Neural cell (in vitro differentiated cells): ENCODE measurements at regions not wholly inside any gene's neighbourhood (a gene's known extent, or its start where the extent isn't known, plus 50 kb on each side); places are given as distances from the start of the nearest gene placed in this dataset.

Experiments
- H2AFZ ChIP-seq: fragments of 200-600, 300-800 bp; sonication (generic), shearing (Covaris generic); 2 replicates; pipeline ENCODE4 v1.6.0; 2014; ENCODE audit warnings: low read depth, mild to moderate bottlenecking, antibody characterized with exemption, low read length, moderate library complexity
- H3F3A ChIP-seq: fragments of 200-600 bp; shearing (Covaris generic); 2 replicates; pipeline ENCODE4 v1.6.1; 2016; ENCODE audit warnings: mild to moderate bottlenecking, moderate library complexity, mixed read lengths, antibody characterized with exemption, low read length; ENCODE audit not compliant: insufficient read depth, poor library complexity, severe bottlenecking
- H3K27ac ChIP-seq: fragments of 200-600, 300-800 bp; sonication (generic), shearing (Covaris generic); 2 replicates; pipeline ENCODE4 v1.5.1; 2014; ENCODE audit warnings: mild to moderate bottlenecking, low read length, moderate library complexity
- H3K27me3 ChIP-seq: fragments of 300-800, 200-600 bp; sonication (generic), shearing (Covaris generic); 2 replicates; pipeline ENCODE4 v1.6.0; 2014; ENCODE audit warnings: mild to moderate bottlenecking, low read depth, low read length, moderate library complexity; ENCODE audit not compliant: insufficient read depth
- H3K36me3 ChIP-seq: fragments of 300-800, 200-600 bp; sonication (generic), shearing (Covaris generic); 2 replicates; pipeline ENCODE4 v1.5.1; 2014; ENCODE audit warnings: mild to moderate bottlenecking, antibody characterized with exemption, low read length, moderate library complexity; ENCODE audit not compliant: insufficient read depth
- H3K4me2 ChIP-seq: fragments of 300-800, 200-600 bp; sonication (generic), shearing (Covaris generic); 2 replicates; pipeline ENCODE4 v1.6.0; 2014; ENCODE audit warnings: mild to moderate bottlenecking, low read length
- H3K4me3 ChIP-seq: fragments of 300-800, 200-600 bp; sonication (generic), shearing (Covaris generic); 2 replicates; pipeline ENCODE4 v1.5.1; 2014; ENCODE audit warnings: mild to moderate bottlenecking, low read length, moderate library complexity
- H3K79me2 ChIP-seq: fragments of 200-600 bp; shearing (Covaris generic); replicated peaks from 2 replicates; pipeline ENCODE4 v1.6.0; 2014; ENCODE audit warnings: mild to moderate bottlenecking, low read length, moderate library complexity; ENCODE audit not compliant: insufficient read depth
- H3K9ac ChIP-seq: fragments of 300-800, 200-600 bp; sonication (generic), shearing (Covaris generic); 2 replicates; pipeline ENCODE4 v1.6.1; 2016; ENCODE audit warnings: mild to moderate bottlenecking, low read length, mixed read lengths
- H3K9me2 ChIP-seq: fragments of 200-600 bp; shearing (Covaris generic); 2 replicates; pipeline ENCODE4 v1.6.1; 2016; ENCODE audit warnings: mild to moderate bottlenecking, low read length, mixed read lengths; ENCODE audit not compliant: insufficient read depth
- H3K9me3 ChIP-seq: fragments of 200-600, 300-800 bp; sonication (generic), shearing (Covaris generic); 2 replicates; pipeline ENCODE4 v1.6.1; 2016; ENCODE audit warnings: mild to moderate bottlenecking, mixed run types, low read length, moderate library complexity, mixed read lengths
- H4K20me1 ChIP-seq: fragments of 200-600 bp; shearing (Covaris generic); 2 replicates; pipeline ENCODE4 v1.6.1; 2016; ENCODE audit warnings: mild to moderate bottlenecking, mixed run types; ENCODE audit not compliant: insufficient read depth
- EP300 ChIP-seq: fragments of 450-650 bp; conservative IDR thresholded peaks from 2 replicates; pipeline ENCODE4 v1.6.1; 2014; ENCODE audit warnings: antibody characterized with exemption, mild to moderate bottlenecking, moderate library complexity; ENCODE audit not compliant: poor library complexity, severe bottlenecking
- EZH2 ChIP-seq: fragments of 200-600, 300-800 bp; shearing (Covaris generic), sonication (generic); IDR thresholded peaks from 2 replicates; pipeline ENCODE4 v1.6.1; 2014; ENCODE audit warnings: antibody characterized with exemption, low read length, borderline replicate concordance, mild to moderate bottlenecking; ENCODE audit not compliant: insufficient read depth, poor library complexity, severe bottlenecking
- MXI1 ChIP-seq: fragments of 450-650 bp; conservative IDR thresholded peaks from 2 replicates; pipeline ENCODE4 v1.6.1; 2014; ENCODE audit warnings: antibody characterized with exemption, mild to moderate bottlenecking; ENCODE audit not compliant: poor library complexity, severe bottlenecking
- POLR2AphosphoS5 ChIP-seq: IDR thresholded peaks from 2 replicates; pipeline ENCODE4 v1.6.1; 2012
- RAD21 ChIP-seq: fragments of 450-650 bp; conservative IDR thresholded peaks from 2 replicates; pipeline ENCODE4 v1.6.1; 2014; ENCODE audit warnings: antibody characterized with exemption, mild to moderate bottlenecking, moderate library complexity
- SMC3 ChIP-seq: fragments of 450-650 bp; conservative IDR thresholded peaks from 2 replicates; pipeline ENCODE4 v1.6.1; 2014; ENCODE audit warnings: antibody characterized with exemption, mild to moderate bottlenecking, moderate library complexity; ENCODE audit not compliant: poor library complexity
- TAF1 ChIP-seq: IDR thresholded peaks from 2 replicates; pipeline ENCODE4 v1.6.1; 2012; ENCODE audit warnings: low read depth
- TF ChIP-seq, protein P1 (sequence below): fragments of 450-650 bp; IDR thresholded peaks from 2 replicates; pipeline ENCODE4 v1.5.1; 2014; ENCODE audit warnings: antibody characterized with exemption, mild to moderate bottlenecking, moderate library complexity; ENCODE audit not compliant: poor library complexity, severe bottlenecking
- TF ChIP-seq, protein P2 (sequence below): IDR thresholded peaks from 2 replicates; pipeline ENCODE4 v1.6.1; 2012; ENCODE audit warnings: borderline replicate concordance

DNA sequence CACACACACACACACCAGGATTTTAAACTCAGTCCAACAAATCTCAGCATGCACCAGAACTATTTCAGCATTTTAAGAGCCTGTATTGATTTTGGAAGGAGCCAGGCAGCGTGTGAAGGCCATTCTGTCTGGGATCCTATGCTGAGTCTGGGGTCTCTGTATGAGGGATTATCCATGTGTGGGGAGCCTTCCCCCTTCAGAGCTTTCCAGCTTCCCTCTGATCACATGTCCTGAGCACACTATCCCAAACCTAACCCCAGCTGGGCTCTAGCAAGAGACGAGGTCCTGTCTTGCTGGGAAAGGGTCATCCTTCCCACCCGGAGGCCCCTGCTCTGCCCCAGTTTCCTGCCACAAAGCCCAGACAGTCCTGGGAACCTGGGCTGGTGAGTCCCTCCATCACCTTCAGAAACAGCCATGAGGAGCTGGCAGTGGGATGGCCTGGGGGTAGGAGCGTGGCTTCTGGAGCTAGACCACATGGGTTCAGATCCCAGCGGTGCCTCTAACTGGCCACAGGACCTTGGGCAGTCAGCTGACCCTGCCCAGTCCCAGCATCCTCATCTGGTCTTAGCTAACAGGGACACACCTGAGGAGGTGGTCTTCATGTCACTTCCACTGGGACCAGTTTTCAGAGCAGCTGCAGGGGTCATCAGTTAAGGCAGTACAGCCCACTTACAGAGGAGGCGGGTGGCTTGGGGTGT, 79.6 kb upstream of the RET start:
- Histone ChIP-seq H3K9me3 (no peaks in the 10 kb centered on the region), H3K27me3 (no peaks in the 10 kb centered on the region), H4K20me1 (no peaks in the 10 kb centered on the region), H3K9me2 (no peaks in the 10 kb centered on the region), H3K4me2 (no peak overlapping the region), H3K9ac (no peak overlapping the region), H3K4me3 (no peak overlapping the region), H3K36me3 (no peaks in the 10 kb centered on the region), H3K79me2 (no peaks in the 10 kb centered on the region), H2AFZ (no peak overlapping the region), H3F3A (no peaks in the 10 kb centered on the region), H3K27ac (no peak overlapping the region)
- TF ChIP-seq, protein P1, sequence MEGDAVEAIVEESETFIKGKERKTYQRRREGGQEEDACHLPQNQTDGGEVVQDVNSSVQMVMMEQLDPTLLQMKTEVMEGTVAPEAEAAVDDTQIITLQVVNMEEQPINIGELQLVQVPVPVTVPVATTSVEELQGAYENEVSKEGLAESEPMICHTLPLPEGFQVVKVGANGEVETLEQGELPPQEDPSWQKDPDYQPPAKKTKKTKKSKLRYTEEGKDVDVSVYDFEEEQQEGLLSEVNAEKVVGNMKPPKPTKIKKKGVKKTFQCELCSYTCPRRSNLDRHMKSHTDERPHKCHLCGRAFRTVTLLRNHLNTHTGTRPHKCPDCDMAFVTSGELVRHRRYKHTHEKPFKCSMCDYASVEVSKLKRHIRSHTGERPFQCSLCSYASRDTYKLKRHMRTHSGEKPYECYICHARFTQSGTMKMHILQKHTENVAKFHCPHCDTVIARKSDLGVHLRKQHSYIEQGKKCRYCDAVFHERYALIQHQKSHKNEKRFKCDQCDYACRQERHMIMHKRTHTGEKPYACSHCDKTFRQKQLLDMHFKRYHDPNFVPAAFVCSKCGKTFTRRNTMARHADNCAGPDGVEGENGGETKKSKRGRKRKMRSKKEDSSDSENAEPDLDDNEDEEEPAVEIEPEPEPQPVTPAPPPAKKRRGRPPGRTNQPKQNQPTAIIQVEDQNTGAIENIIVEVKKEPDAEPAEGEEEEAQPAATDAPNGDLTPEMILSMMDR, result no peak
- TF ChIP-seq POLR2AphosphoS5, result no peak
- TF ChIP-seq, protein P2, sequence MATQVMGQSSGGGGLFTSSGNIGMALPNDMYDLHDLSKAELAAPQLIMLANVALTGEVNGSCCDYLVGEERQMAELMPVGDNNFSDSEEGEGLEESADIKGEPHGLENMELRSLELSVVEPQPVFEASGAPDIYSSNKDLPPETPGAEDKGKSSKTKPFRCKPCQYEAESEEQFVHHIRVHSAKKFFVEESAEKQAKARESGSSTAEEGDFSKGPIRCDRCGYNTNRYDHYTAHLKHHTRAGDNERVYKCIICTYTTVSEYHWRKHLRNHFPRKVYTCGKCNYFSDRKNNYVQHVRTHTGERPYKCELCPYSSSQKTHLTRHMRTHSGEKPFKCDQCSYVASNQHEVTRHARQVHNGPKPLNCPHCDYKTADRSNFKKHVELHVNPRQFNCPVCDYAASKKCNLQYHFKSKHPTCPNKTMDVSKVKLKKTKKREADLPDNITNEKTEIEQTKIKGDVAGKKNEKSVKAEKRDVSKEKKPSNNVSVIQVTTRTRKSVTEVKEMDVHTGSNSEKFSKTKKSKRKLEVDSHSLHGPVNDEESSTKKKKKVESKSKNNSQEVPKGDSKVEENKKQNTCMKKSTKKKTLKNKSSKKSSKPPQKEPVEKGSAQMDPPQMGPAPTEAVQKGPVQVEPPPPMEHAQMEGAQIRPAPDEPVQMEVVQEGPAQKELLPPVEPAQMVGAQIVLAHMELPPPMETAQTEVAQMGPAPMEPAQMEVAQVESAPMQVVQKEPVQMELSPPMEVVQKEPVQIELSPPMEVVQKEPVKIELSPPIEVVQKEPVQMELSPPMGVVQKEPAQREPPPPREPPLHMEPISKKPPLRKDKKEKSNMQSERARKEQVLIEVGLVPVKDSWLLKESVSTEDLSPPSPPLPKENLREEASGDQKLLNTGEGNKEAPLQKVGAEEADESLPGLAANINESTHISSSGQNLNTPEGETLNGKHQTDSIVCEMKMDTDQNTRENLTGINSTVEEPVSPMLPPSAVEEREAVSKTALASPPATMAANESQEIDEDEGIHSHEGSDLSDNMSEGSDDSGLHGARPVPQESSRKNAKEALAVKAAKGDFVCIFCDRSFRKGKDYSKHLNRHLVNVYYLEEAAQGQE, result no peak
- no peak for TF ChIP-seq SMC3
- no peak for TF ChIP-seq TAF1
- TF ChIP-seq EZH2, result no peak
- TF ChIP-seq MXI1, result no peak
- no peak for TF ChIP-seq RAD21
- no peak for TF ChIP-seq EP300

DNA sequence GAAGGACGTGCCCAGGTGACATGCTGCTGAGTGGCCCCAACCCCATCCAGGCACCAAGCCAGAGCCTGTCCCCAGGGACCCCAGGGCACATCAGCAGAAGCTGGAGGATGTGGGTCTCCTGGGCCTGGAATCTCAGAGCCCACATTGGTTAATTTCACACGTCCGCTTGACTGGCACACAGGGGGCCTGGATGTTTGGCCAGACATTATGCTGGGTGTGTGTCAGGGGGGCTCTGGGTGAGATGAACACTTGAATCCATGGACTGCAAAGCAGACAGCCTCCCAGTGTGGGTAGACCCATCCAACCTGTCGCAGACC, 79.1 kb upstream of the RET start:
- H4K20me1 ChIP-seq, result no peaks in the 10 kb centered on the region
- H3K27me3 ChIP-seq, result no peaks in the 10 kb centered on the region
- no peaks in the 10 kb centered on the region for H3K9me3 ChIP-seq
- H3K4me3 ChIP-seq, result no peak overlapping the region
- no peaks in the 10 kb centered on the region for H3F3A ChIP-seq
- no peak overlapping the region for H3K4me2 ChIP-seq
- H2AFZ ChIP-seq, result no peak overlapping the region
- H3K27ac ChIP-seq, result no peak overlapping the region
- no peaks in the 10 kb centered on the region for H3K9me2 ChIP-seq
- H3K36me3 ChIP-seq, result no peaks in the 10 kb centered on the region
- TF ChIP-seq, protein P2, result no peak
- no peak for TF ChIP-seq POLR2AphosphoS5
- no peak for TF ChIP-seq TAF1
- no peak for TF ChIP-seq EZH2
- no peak for TF ChIP-seq MXI1
- no peak for TF ChIP-seq RAD21
- no peak for TF ChIP-seq EP300
- TF ChIP-seq, protein P1, result no peak
- no peak for TF ChIP-seq SMC3
- no peak overlapping the region for H3K9ac ChIP-seq
- no peaks in the 10 kb centered on the region for H3K79me2 ChIP-seq
